Brain microvascular endothelial cell (primary cell): ENCODE measurements at regions not wholly inside any gene's neighbourhood (a gene's known extent, or its start where the extent isn't known, plus 50 kb on each side); places are given as distances from the start of the nearest gene placed in this dataset.

ENCODE experiments used
- DNase-seq: peaks from one replicate; pipeline ENCODE4 v3.0.0-alpha.2; 2020
- H3K27ac ChIP-seq: fragments of 250-450 bp; sonication (Bioruptor Pico); 2 replicates; pipeline ENCODE4 v1.5.1; 2020; ENCODE audit warnings: mild to moderate bottlenecking, moderate library complexity
- H3K27me3 ChIP-seq: fragments of 250-450 bp; sonication (Bioruptor Pico); replicated peaks from 2 replicates; pipeline ENCODE4 v1.5.1; 2020; ENCODE audit warnings: mild to moderate bottlenecking
- H3K36me3 ChIP-seq: fragments of 250-450 bp; sonication (Bioruptor Pico); replicated peaks from 2 replicates; pipeline ENCODE4 v1.5.1; 2020; ENCODE audit warnings: mild to moderate bottlenecking
- H3K4me3 ChIP-seq: 2 replicates; pipeline ENCODE4 v1.5.1; 2011; ENCODE audit warnings: low read depth, mild to moderate bottlenecking, control low read depth, low read length, moderate library complexity
- CTCF ChIP-seq: IDR thresholded peaks from 2 replicates; pipeline ENCODE4 v1.5.1; 2011; ENCODE audit warnings: low read depth, mild to moderate bottlenecking, moderate library complexity, low read length, control low read depth, inconsistent platforms; ENCODE audit errors: missing control alignments
- in situ Hi-C: cut with HindIII; loops from 2 replicates; pipeline ENCODE4 v1.10.0; 2017; ENCODE audit warnings: low sequenced_read_pairs, low pct_ligation_motif_present

GRCh38 chrX:55142206-55142918, 53.5 kb downstream of the PAGE2 start:
- in situ Hi-C loops, result no loop called here
- no peak for TF ChIP-seq CTCF
- DNase-seq, result no peak
- no peak overlapping the region for H3K4me3 ChIP-seq
- H3K27ac ChIP-seq, result no peak overlapping the region
- H3K36me3 ChIP-seq, result no peaks in the 10 kb centered on the region
- no peaks in the 10 kb centered on the region for H3K27me3 ChIP-seq

- H3K36me3 ChIP-seq, result no peaks in the 10 kb centered on the region
- H3K27ac ChIP-seq, result no peak overlapping the region
- in situ Hi-C loops, result no loop called here
- no peak for DNase-seq
- H3K4me3 ChIP-seq, result no peak overlapping the region
- H3K27me3 ChIP-seq, result no peaks in the 10 kb centered on the region
- TF ChIP-seq CTCF, result no peak
Measured at GRCh38 chrX:55142919-55143310, 54.1 kb downstream of the PAGE2 start.

- Histone ChIP-seq H3K36me3 (no peaks in the 10 kb centered on the region), H3K4me3 (no peak overlapping the region), H3K27ac (peak overlapping the region; percentile 27), H3K27me3 (no peaks in the 10 kb centered on the region)
- DNase-seq, result no peak
- in situ Hi-C loops, result no loop called here
- no peak for TF ChIP-seq CTCF
Measured at GRCh38 chrX:55143621-55144020, 54.8 kb downstream of the PAGE2 start.

- H3K4me3 ChIP-seq, result no peak overlapping the region
- TF ChIP-seq CTCF, result no peak
- no peak overlapping the region for H3K27ac ChIP-seq
- in situ Hi-C loops, result no loop called here
- H3K36me3 ChIP-seq, result no peaks in the 10 kb centered on the region
- H3K27me3 ChIP-seq, result no peaks in the 10 kb centered on the region
- no peak for DNase-seq
Measured at GRCh38 chrX:55144697-55145096, 55.9 kb downstream of the PAGE2 start.

GRCh38 chrX:55149242-55149641, 60.4 kb downstream of the PAGE2 start:
- no peak for DNase-seq
- H3K27ac ChIP-seq, result no peak overlapping the region
- H3K27me3 ChIP-seq, result no peaks in the 10 kb centered on the region
- TF ChIP-seq CTCF, result no peak
- no peaks in the 10 kb centered on the region for H3K36me3 ChIP-seq
- H3K4me3 ChIP-seq, result no peak overlapping the region
- in situ Hi-C loops, result no loop called here

GRCh38 chrX:55151199-55151598, 62.4 kb downstream of the PAGE2 start:
- no peaks in the 10 kb centered on the region for H3K36me3 ChIP-seq
- DNase-seq, result no peak
- H3K27ac ChIP-seq, result no peak overlapping the region
- no peak overlapping the region for H3K4me3 ChIP-seq
- no peak for TF ChIP-seq CTCF
- no peaks in the 10 kb centered on the region for H3K27me3 ChIP-seq
- in situ Hi-C loops, result no loop called here
